Epithelial cell of prostate (primary cell): ENCODE measurements at regions not wholly inside any gene's neighbourhood (a gene's known extent, or its start where the extent isn't known, plus 50 kb on each side); places are given as distances from the start of the nearest gene placed in this dataset.
"Not testable (repeated sequence)": the region's sequence is repeated elsewhere in the genome, so short reads cannot be mapped to it uniquely, and the experiment has no call there.

ENCODE experiments used
- DNase-seq: peaks from one replicate; pipeline ENCODE4 v3.0.0-alpha.2; 2011; ENCODE audit warnings: low read depth, low spot score
- H3K27ac ChIP-seq: fragments of 450-650 bp; 2 replicates; pipeline ENCODE4 v1.5.1; 2017; ENCODE audit warnings: mild to moderate bottlenecking

- no peak for DNase-seq
- H3K27ac ChIP-seq, result no peak overlapping the region
These were observed 72.9 kb upstream of the EED start for GRCh38 chr11:86171627-86172026.

DNA sequence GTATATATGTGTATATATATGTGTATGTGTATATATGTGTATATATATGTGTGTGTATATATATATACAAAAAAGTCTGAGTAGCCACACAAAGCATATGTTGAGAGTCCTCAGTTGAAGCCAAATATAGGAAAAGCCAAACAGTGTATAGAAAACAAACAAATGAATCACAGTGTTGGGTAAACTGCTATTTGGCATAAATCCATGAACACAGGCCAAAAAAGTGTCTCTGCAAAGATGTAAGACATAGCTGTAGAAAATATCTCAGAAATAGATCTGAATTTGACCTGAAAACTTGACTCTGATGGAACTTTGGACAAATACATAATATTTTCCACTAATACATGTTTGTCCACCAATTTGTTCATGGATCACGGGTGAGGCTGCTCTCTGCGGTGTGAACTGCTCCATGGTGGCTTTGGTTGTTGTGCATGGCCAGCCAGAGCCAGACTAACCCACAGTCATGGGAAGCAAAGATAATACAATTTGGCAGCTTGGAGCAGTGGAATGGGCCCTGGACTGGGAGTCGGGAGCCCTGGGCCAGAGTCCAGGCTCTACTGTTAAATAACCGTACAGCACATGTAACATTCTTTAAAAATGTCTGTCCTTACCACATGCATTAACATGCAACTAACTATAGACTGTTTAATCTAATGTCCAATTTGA, 76.9 kb upstream of the EED start:
- H3K27ac ChIP-seq, result no peak overlapping the region
- no peak for DNase-seq

DNA sequence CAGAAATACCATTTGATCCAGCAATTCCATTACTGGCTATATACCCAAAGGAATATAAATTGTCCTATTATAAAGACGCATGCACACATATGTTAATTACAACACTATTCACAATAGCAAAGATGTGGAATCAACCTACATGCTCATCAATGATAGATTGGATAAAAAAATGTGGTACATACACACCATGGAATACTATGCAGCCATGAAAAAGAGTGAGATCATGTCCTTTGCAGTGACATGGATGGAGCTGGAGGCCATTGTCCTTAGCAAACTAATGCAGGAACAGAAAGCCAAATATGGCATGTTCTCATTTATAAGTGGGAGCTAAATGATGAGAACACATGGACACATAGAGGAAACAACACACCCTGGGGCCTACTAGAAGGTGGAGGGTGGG, 78.3 kb upstream of the EED start:
- not testable (repeated sequence) for H3K27ac ChIP-seq, DNase-seq

DNA sequence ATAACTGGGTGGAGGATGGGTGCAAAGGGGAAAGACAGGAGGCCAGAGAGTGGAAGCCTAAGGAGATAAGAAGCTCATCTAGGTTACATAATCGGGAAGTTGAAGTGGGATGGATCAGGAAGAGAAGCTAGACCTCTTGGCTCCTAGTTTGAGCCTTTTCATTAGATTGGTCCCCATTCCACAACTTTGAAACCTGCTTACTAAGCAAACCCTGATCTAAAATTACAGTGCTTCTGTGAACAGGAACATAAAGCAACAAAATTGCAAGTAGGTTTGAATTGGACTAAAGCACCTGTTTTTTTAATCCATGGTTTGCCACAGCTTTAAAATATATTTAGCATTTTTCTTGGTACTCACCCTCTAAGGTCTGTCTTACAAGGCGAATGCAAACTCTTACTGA, 80.4 kb upstream of the EED start:
- H3K27ac ChIP-seq, result no peak overlapping the region

GRCh38 chr11:86163221-86163876, 81.2 kb upstream of the EED start:
- DNase-seq, result not testable (repeated sequence)
- peak overlapping the region; percentile 61 for H3K27ac ChIP-seq

More for the DNA sequence above, 80.4 kb upstream of the EED start:
- DNase-seq, result no peak

DNA sequence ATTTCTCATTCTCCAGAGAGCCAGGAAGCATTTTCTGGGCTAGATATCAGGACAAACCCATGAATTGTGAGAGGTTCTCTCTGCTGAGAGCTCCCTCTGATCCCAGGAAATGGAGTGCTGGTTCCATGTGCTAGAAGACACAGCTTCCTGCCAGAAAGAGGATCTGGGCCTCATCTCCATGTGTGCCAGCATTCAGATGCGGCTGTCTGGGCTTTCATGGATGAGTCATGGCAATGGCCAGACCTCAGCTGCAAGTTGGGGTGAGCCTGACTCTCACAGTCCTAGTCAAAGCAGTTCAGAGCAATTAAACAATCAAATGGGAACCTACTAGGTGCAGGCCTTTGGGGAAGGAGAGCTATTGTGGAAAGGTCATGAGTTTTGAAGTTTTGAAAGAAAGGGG, 82.3 kb upstream of the EED start:
- H3K27ac ChIP-seq, result peak overlapping the region; percentile 61
- DNase-seq, result no peak

DNA sequence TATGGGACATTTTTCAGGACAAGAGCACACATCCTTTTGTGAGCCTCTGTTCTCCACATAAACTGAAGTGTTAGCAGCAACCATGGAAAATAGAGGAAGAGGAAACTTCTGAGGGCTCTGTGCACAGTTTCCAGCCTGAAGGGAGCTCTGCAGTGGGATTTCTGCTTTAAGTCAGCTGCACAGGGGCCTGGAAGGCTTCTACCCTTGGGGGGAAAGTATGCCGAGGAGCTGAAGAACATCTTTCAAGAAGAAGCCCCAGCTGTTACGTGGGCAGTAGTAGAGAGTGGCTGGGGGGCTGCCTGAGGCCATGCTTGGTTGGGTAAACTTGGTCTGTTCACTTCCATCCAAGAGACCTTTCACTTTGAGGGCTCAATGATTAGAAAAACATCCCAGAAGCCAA, 82.7 kb upstream of the EED start:
- no peak for DNase-seq
- peak overlapping the region; percentile 61 for H3K27ac ChIP-seq

- peak overlapping the region; percentile 61 for H3K27ac ChIP-seq
- no peak for DNase-seq
These were observed 83.2 kb upstream of the EED start for GRCh38 chr11:86161336-86161735.

DNA sequence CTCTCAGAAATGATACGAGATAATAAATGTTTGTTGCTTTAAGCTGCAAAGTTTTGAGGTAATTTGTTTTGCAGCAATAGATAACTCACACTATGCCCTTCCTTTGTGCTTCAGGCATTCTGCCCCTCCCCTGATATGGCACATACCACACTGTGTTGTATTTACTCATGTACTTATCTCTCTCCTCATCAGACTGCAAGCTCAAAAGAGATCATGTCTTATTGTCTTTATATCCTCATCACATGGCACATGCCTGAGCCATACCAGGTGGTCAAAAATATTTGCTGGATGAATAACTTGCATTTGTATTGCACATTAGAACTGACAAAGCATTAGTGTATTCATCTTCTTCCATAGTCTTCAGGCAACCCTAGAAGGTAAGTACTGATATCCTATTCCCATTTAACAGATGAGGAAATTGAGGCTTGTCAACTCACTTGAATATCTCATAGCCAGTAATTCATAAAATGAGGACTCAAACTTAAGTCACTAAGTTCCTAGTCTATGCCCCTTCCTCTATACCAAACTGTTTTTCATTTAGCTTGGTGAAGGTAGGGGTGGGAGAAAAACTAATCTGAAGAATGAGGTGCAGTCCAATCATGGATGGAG, 83.9 kb upstream of the EED start:
- H3K27ac ChIP-seq, result peak overlapping the region; percentile 61
- peak; percentile 90 for DNase-seq

GRCh38 chr11:86159581-86159891, 85.0 kb upstream of the EED start:
- H3K27ac ChIP-seq, result peak overlapping the region; percentile 61

DNA sequence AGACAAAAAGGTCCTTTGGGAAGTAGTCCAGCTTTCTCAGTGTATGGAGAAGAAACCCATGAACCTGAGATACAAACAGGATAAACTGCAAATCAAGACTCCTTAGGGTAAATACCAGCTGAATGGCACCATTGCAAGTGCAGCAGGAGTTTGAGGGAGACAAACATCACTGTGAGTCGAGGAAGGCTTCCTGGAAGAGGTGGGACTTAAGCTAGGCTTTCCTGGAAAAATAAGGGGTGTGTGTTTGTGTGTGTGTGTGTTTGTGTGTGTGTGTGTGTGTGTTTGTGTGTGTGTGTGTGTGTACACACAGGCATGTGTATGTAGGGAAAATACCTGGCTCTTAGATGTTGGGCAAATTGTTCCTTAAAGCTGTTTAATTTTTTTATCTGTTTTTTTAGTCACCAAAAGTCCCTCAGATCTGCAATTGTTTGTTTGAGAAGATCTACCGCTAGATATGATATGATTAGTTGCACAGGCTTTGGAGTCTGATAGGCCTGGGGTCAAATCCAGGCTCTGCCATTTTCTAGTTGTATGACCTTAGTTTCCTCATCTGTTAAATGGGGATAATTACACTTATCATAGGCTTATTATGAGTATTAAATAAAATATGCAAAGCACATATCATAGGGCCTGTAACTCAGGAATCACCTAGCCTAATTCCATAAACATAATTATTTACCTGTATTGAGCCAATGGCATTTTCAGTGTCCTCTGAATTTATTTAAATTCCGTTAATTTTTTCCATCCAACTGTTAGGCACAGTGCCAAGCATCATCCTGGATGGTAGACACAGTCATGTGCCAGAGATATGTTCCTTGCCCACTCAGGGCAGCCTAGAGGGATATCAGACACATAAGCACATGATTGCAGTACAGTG, 85.6 kb upstream of the EED start:
- DNase-seq, result no peak
- H3K27ac ChIP-seq, result no peak overlapping the region

More at GRCh38 chr11:86159581-86159891, 85.0 kb upstream of the EED start:
- no peak for DNase-seq

GRCh38 chr11:86157797-86158378, 86.7 kb upstream of the EED start:
- no peak for DNase-seq
- no peak overlapping the region for H3K27ac ChIP-seq

DNA sequence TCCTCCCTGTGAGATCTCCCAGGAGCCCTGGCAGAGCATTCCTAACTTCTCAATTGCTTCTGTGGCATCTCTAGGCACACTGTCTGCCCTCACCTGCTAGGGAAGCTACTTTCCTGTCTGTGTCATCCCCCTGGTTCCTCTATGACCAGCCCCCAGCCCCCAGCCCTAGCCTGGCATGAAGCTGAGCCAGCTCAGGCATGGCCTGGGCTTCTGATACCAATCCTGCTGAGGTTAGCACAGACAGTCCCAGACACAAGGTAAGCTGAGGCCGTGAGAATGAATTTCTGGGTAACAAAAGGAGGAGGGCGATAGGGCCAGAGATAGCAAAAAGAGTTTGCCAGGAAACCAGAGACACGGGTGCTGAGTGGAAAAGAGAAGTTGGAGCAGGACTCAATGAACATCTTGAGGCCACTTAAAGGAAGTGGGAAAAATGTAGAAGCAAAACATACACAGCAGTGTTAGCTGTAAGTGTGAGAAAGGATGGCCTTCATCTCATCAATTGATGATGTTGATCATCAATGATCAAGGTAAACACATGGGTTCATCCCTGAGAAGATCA, 87.6 kb upstream of the PICALM start:
- no peak overlapping the region for H3K27ac ChIP-seq
- DNase-seq, result no peak

DNA sequence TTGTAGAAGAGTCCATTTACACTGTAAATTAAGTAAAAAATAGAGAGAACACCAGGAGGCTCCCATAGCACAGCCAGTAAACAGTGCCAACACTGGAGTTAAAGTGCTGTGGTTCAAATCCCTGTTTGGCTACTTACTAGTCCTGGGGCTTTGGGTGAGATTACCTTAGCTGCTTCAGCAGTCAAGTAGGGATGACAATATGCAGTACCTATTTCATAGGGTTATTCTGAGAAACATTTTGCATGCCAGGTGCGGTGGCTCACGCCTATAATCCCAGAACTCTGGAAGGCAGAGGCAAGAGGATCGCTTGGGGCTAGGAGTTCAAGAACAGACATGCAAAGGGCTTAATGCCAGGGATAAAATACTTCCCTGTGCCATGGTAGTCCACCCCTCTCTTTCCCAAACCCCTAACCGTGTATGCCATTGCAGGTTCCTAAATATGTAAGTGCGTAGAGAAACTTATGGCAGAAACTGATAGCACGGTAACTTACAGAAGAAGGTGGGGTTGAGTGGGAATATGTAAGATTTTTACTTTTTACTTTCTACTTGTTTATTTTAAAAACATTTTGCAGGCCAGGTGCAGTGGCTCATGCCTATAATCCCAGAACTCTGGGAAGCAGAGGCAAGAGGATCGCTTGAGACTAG, 86.4 kb upstream of the PICALM start:
- no peak for DNase-seq
- H3K27ac ChIP-seq, result peak overlapping the region; percentile 32

GRCh38 chr11:86153439-86153838, 84.6 kb upstream of the PICALM start:
- DNase-seq, result no peak
- no peak overlapping the region for H3K27ac ChIP-seq

DNA sequence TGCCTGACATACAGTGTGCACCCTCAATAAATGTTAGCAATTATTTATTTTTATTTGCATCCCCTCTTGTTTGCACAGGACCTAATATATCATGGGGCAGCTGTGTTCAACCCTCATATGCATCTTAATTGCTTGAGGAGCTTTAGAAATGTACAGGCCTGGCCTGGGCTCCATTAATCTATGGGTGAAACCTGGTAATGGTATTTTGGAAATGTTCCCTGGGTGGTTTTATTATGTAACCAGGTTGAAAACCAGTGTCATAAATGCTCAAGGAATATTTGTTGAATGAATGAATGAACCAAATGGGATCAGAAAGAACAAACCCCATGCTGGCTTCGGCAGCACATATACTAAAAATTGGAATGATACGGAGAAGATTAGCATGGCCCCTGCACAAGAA, 84.0 kb upstream of the PICALM start:
- no peak for DNase-seq
- peak overlapping the region; percentile 63 for H3K27ac ChIP-seq

GRCh38 chr11:86152006-86152862, 83.3 kb upstream of the PICALM start:
- no peak for DNase-seq
- H3K27ac ChIP-seq, result peak overlapping the region; percentile 63

- H3K27ac ChIP-seq, result peak overlapping the region; percentile 63
- DNase-seq, result no peak
These were observed 82.5 kb upstream of the PICALM start for GRCh38 chr11:86151174-86152005.
